Tibial artery (tissue), 4 donors: ENCODE measurements at regions not wholly inside any gene's neighbourhood (a gene's known extent, or its start where the extent isn't known, plus 50 kb on each side); places are given as distances from the start of the nearest gene placed in this dataset.

Source experiments
- DNase-seq, 2 donors: peaks; one replicate each; pipeline ENCODE4 v3.0.0-alpha.2; 2019
- H3K27ac ChIP-seq, 2 donors: fragments of 200-600 bp; sonication (generic) in 1 of 2; 1 replicate in 1 of 2; 2 replicates in 1 of 2; pipeline ENCODE4 v1.5.1; 2018 to 2019; ENCODE audit warnings: mild to moderate bottlenecking in 1 of 2
- H3K27me3 ChIP-seq, 2 donors: fragments of 200-600 bp; sonication (generic) in 1 of 2; one replicate each; pipeline versions ENCODE4 v1.5.1 to v1.6.0; 2016 to 2019
- H3K36me3 ChIP-seq, 3 donors: fragments of 200-600 bp; sonication (generic) in 2 of 3; one replicate each; pipeline ENCODE4 v1.5.1; 2016 to 2019; ENCODE audit warnings: mild to moderate bottlenecking in 2 of 3
- H3K4me1 ChIP-seq, 4 donors: fragments of 200-600 bp; sonication (generic) in 2 of 4; 1 replicate in 3 of 4; 2 replicates in 1 of 4; pipeline ENCODE4 v1.5.1; 2016 to 2019
- H3K4me3 ChIP-seq, 2 donors: fragments of 200-600 bp; sonication (generic) in 1 of 2; 1 replicate in 1 of 2; 2 replicates in 1 of 2; pipeline ENCODE4 v1.5.1; 2018 to 2019; ENCODE audit warnings: mild to moderate bottlenecking in 2 of 2
- H3K9me3 ChIP-seq, 3 donors: fragments of 200-600 bp; sonication (generic) in 1 of 3; one replicate each; pipeline ENCODE4 v1.5.1; 2016 to 2019
- CTCF ChIP-seq, 2 experiments: fragments of 200-600 bp in 1 of 2; fragments of 450-650 bp in 1 of 2; IDR thresholded peaks; one replicate each; pipeline ENCODE4 v1.5.1; 2017 to 2019; ENCODE audit warnings: antibody characterized with exemption in 2 of 2, mild to moderate bottlenecking in 1 of 2, moderate library complexity in 1 of 2
- intact Hi-C: fragments of 100-400 bp; cut with DNase I; formaldehyde crosslinking; loops from one replicate; pipeline ENCODE4 v1.15.0; 2023; ENCODE audit warnings: low total_unique reads

DNA sequence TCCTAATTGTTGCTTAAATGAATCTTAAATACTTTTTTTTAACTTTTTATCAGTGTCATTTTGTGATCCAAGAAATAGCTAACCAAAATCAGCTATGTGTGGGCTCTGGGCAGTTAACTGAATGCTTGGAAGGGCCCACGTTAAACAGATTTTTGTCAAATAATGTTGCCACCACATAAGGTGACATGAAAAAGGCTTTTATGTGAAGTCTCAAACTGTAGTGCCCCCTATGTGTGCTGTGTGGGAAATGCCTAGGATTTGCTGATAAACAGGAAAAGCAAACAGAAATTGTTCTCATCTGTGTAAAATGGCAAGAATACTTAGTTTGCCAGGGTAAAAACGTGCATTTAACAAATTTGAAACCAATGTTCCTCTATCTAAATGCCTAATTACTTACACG, 242.2 kb downstream of the ZNF516 start:
- intact Hi-C loops: no loop called here
- TF ChIP-seq CTCF (IDR thresholded peaks at IDR 0.05): no peak
- Histone ChIP-seq H3K4me3 (no peak overlapping the region), H3K36me3 (no peaks in the 10 kb centered on the region), H3K27ac (no peak overlapping the region), H3K9me3 (no peaks in the 10 kb centered on the region), H3K27me3 (no peaks in the 10 kb centered on the region), H3K4me1 (peaks cover 0 to 9% (median 0%) of the 10 kb centered on the region in 4 donors)
- DNase-seq: no peak

GRCh38 chr18:76252139-76252538, 242.9 kb downstream of the ZNF516 start:
- H3K27me3 ChIP-seq: no peaks in the 10 kb centered on the region
- no peaks in the 10 kb centered on the region for H3K9me3 ChIP-seq
- no peak overlapping the region for H3K27ac ChIP-seq
- no peak for DNase-seq
- intact Hi-C loops: no loop called here
- H3K4me3 ChIP-seq: no peak overlapping the region
- no peak for TF ChIP-seq CTCF (IDR thresholded peaks at IDR 0.05)
- H3K4me1 ChIP-seq: peaks cover 0 to 7% (median 0%) of the 10 kb centered on the region in 4 donors
- no peaks in the 10 kb centered on the region for H3K36me3 ChIP-seq

GRCh38 chr18:76251691-76252090, 243.4 kb downstream of the ZNF516 start:
- Histone ChIP-seq H3K4me3 (no peak overlapping the region), H3K27ac (no peak overlapping the region), H3K27me3 (no peaks in the 10 kb centered on the region), H3K4me1 (peaks cover 0 to 2% (median 0%) of the 10 kb centered on the region in 4 donors), H3K36me3 (no peaks in the 10 kb centered on the region), H3K9me3 (no peaks in the 10 kb centered on the region)
- DNase-seq: no peak
- no peak for TF ChIP-seq CTCF (IDR thresholded peaks at IDR 0.05)
- intact Hi-C loops: no loop called here

GRCh38 chr18:76246590-76246989, 248.5 kb downstream of the ZNF516 start:
- Histone ChIP-seq H3K36me3 (no peaks in the 10 kb centered on the region), H3K27me3 (no peaks in the 10 kb centered on the region), H3K9me3 (no peaks in the 10 kb centered on the region), H3K4me3 (no peak overlapping the region), H3K4me1 (no peaks in the 10 kb centered on the region), H3K27ac (no peak overlapping the region)
- DNase-seq: no peak
- TF ChIP-seq CTCF (IDR thresholded peaks at IDR 0.05): no peak
- intact Hi-C loops: no loop called here

GRCh38 chr18:76234676-76235060, 260.4 kb downstream of the ZNF516 start:
- DNase-seq: no peak
- TF ChIP-seq CTCF (IDR thresholded peaks at IDR 0.05): no peak
- intact Hi-C loops: no loop called here

More at GRCh38 chr18:76234676-76235060, 260.4 kb downstream of the ZNF516 start:
- Histone ChIP-seq H3K27me3 (no peaks in the 10 kb centered on the region), H3K4me1 (peaks cover 0 to 4% (median 2%) of the 10 kb centered on the region in 4 donors), H3K36me3 (no peaks in the 10 kb centered on the region), H3K9me3 (no peaks in the 10 kb centered on the region), H3K4me3 (no peak overlapping the region), H3K27ac (no peak overlapping the region)
